Upper lobe of right lung (tissue), 1 donor: ENCODE measurements at regions not wholly inside any gene's neighbourhood (a gene's known extent, or its start where the extent isn't known, plus 50 kb on each side); places are given as distances from the start of the nearest gene placed in this dataset.

Source experiments
- ATAC-seq: fragments of 200-7000 bp; cut with Tn5 transposase; one replicate; pipeline ENCODE4 v1.9.1; 2020; ENCODE audit warnings: mild to moderate bottlenecking, moderate library complexity
- DNase-seq: peaks from one replicate; pipeline ENCODE4 v3.0.0-alpha.2; 2020
- H3K27ac ChIP-seq: fragments of 200-600 bp; one replicate; pipeline ENCODE4 v1.8.0; 2022
- H3K27me3 ChIP-seq: fragments of 200-600 bp; one replicate; pipeline ENCODE4 v1.8.0; 2022; ENCODE audit warnings: mild to moderate bottlenecking
- H3K36me3 ChIP-seq: fragments of 200-600 bp; one replicate; pipeline ENCODE4 v1.8.0; 2022
- H3K4me1 ChIP-seq: fragments of 200-600 bp; one replicate; pipeline ENCODE4 v1.8.0; 2022
- H3K4me3 ChIP-seq: fragments of 200-600 bp; one replicate; pipeline ENCODE4 v1.8.0; 2022; ENCODE audit warnings: mild to moderate bottlenecking
- H3K9me3 ChIP-seq: fragments of 200-600 bp; one replicate; pipeline ENCODE4 v1.8.0; 2022
- intact Hi-C: fragments of 100-400 bp; cut with DNase I; formaldehyde crosslinking; loops from one replicate; pipeline ENCODE4 v1.11.0; 2022
- TF ChIP-seq, protein P1 (sequence below): fragments of 200-600 bp; IDR thresholded peaks from one replicate; pipeline ENCODE4 v1.8.0; 2022; ENCODE audit warnings: antibody characterized with exemption
- donor health status: DM: no; HTN: yes; CAD: no; lungs with severe emphysema.

DNA sequence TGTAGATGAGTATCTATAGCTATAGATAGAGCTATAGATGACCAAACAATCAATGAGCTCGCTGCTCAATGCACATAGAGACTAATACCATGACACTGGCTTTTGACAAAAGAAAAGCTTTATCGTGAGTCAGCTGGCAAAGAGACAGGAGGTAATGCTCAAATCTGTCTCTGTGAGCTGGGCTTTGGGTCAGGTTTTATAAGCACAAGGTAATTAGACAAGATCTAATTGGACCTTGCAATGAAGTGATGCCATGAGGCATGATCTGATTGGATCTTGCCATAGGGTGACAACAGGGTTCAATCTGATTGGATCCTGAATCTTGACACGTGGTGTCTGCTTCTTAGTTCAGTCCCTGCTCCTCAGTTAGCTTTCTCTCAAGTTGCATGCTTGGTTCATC lies 180.7 kb upstream of the MXRA5 start:
- no peak overlapping the region for H3K4me3 ChIP-seq
- DNase-seq: no peak
- H3K4me1 ChIP-seq: no peaks in the 10 kb centered on the region
- no peaks in the 10 kb centered on the region for H3K9me3 ChIP-seq
- no peaks in the 10 kb centered on the region for H3K27me3 ChIP-seq
- no peak for ATAC-seq
- TF ChIP-seq, protein P1, sequence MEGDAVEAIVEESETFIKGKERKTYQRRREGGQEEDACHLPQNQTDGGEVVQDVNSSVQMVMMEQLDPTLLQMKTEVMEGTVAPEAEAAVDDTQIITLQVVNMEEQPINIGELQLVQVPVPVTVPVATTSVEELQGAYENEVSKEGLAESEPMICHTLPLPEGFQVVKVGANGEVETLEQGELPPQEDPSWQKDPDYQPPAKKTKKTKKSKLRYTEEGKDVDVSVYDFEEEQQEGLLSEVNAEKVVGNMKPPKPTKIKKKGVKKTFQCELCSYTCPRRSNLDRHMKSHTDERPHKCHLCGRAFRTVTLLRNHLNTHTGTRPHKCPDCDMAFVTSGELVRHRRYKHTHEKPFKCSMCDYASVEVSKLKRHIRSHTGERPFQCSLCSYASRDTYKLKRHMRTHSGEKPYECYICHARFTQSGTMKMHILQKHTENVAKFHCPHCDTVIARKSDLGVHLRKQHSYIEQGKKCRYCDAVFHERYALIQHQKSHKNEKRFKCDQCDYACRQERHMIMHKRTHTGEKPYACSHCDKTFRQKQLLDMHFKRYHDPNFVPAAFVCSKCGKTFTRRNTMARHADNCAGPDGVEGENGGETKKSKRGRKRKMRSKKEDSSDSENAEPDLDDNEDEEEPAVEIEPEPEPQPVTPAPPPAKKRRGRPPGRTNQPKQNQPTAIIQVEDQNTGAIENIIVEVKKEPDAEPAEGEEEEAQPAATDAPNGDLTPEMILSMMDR: no peak
- H3K36me3 ChIP-seq: no peaks in the 10 kb centered on the region
- H3K27ac ChIP-seq: no peak overlapping the region
- intact Hi-C loops: no loop called here

DNA sequence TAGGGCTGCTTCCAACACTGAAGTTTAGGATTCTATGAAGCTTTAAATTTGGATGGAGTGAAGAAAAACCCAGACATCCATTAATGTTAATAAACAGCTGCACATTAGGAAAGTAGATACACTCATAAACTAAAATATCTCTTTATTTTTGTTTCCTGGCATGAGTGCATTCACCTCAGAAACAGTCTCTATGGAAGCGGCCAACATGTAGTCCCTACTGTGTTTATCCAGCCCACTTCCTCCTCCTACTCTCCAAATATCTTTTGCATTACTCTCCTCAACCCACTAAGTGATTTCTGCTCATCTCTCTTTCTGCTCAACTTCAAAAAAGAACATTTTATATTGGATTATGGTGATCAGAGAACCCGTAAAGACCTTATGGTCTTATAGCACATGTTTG lies 180.3 kb upstream of the MXRA5 start:
- Histone ChIP-seq H3K9me3 (no peaks in the 10 kb centered on the region), H3K4me3 (no peak overlapping the region), H3K27ac (no peak overlapping the region), H3K27me3 (no peaks in the 10 kb centered on the region), H3K36me3 (no peaks in the 10 kb centered on the region), H3K4me1 (no peaks in the 10 kb centered on the region)
- no peak for ATAC-seq
- DNase-seq: no peak
- TF ChIP-seq, protein P1: no peak
- intact Hi-C loops: no loop called here

DNA sequence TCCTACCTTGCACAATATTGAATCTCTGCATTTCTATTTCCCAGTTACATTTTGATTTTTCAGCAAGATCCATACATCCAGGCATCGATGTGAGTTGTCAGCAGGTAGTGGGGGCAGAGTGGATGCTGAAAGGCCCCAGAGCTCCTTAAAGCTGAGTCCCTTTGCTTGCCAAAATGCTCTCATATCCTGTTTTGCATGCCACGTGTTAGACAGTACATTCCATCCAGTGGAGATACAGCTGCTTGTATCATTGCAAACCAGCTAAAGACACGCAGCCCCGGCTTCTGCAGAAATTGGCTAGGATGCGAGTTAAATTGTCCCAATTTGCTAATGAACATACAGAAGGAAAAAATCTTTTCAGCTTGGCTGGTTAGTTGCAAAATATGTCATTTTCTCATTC lies 179.6 kb upstream of the MXRA5 start:
- no peaks in the 10 kb centered on the region for H3K36me3 ChIP-seq
- ATAC-seq: no peak
- TF ChIP-seq, protein P1: no peak
- intact Hi-C loops: no loop called here
- no peaks in the 10 kb centered on the region for H3K9me3 ChIP-seq
- no peaks in the 10 kb centered on the region for H3K27me3 ChIP-seq
- no peak for DNase-seq
- H3K4me3 ChIP-seq: no peak overlapping the region
- no peak overlapping the region for H3K27ac ChIP-seq
- no peaks in the 10 kb centered on the region for H3K4me1 ChIP-seq

DNA sequence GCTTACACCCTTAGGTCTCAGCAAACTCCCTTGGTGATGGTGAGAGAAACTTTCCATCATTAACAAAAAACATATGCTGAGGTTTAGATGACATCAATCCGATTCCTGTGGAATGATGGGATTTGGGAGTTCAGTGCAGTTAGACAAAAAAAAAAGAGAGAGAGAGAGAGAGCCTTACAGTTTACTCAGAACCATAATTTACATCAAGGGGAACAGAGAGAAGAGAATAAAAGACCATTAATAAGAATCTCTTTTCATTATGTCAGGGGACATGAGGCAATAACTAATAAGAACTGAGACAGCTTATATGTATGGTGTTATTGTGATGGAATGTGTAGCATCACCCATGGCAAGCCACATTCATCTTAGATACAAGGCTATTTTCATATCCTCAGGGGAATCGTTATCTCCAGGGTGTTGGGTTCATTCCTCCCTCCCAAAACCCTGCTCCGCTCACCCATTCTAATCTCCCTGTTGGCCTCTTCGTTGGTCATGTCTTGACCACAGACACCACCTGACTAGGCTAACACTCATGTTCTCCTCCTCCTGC lies 175.7 kb upstream of the MXRA5 start:
- H3K9me3 ChIP-seq: no peaks in the 10 kb centered on the region
- H3K36me3 ChIP-seq: no peaks in the 10 kb centered on the region
- no peaks in the 10 kb centered on the region for H3K27me3 ChIP-seq
- no peak for DNase-seq
- H3K27ac ChIP-seq: no peak overlapping the region
- ATAC-seq: no peak
- TF ChIP-seq, protein P1: no peak
- intact Hi-C loops: no loop called here
- no peaks in the 10 kb centered on the region for H3K4me1 ChIP-seq
- H3K4me3 ChIP-seq: no peak overlapping the region

DNA sequence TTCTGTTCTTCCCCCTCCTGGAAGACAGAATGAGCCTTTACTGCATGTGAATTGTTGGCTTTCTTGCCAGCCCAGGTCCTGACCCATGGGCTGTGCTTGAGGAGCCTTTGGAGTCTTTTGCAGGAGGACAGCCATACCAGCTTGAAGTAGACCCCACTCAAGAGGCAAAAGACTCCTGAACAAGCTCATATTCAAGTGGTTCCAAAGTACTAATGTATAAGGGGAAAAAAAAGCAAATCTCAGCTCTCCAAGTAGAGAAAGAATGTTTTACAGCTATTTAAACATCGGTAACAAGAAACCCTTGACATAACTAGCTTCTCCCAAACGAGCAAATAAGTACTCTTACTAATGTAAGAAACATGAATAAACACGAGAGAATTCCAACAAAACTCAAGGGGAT lies 174.9 kb upstream of the MXRA5 start:
- ATAC-seq (no peak), DNase-seq (no peak)
- no peak overlapping the region for H3K4me3 ChIP-seq
- intact Hi-C loops: no loop called here
- H3K9me3 ChIP-seq: no peaks in the 10 kb centered on the region
- H3K36me3 ChIP-seq: no peaks in the 10 kb centered on the region
- H3K27me3 ChIP-seq: no peaks in the 10 kb centered on the region
- H3K4me1 ChIP-seq: no peaks in the 10 kb centered on the region
- no peak overlapping the region for H3K27ac ChIP-seq
- TF ChIP-seq, protein P1: no peak

DNA sequence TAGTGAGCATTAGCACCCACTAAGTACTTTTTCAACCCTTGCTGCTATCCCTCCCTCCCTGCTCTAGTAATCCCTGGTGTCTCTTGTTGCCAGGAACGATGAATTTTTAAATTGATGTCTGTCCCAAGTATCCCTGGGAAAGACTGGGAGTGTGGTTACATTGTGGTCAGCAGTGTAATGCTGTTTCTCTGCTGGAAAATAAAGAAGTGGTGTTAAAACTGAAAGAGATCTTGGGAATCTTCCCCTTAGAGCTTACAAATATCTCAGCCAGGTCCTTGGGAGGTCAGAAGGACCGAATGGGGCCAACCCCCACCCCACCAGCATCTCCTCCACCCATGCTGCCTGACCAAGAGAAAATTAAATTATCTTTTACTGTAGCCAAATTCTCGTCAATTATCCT lies 174.5 kb upstream of the MXRA5 start:
- Histone ChIP-seq H3K9me3 (no peaks in the 10 kb centered on the region), H3K27ac (no peak overlapping the region), H3K36me3 (no peaks in the 10 kb centered on the region), H3K4me1 (no peaks in the 10 kb centered on the region), H3K27me3 (no peaks in the 10 kb centered on the region), H3K4me3 (no peak overlapping the region)
- TF ChIP-seq, protein P1: no peak
- ATAC-seq (no peak), DNase-seq (no peak)
- intact Hi-C loops: no loop called here
